HK-2 (cell line): ENCODE measurements at regions not wholly inside any gene's neighbourhood (a gene's known extent, or its start where the extent isn't known, plus 50 kb on each side); places are given as distances from the start of the nearest gene placed in this dataset.
"Not testable (repeated sequence)": the region's sequence is repeated elsewhere in the genome, so short reads cannot be mapped to it uniquely, and the experiment has no call there.

Experiments
- DNase-seq: peaks from one replicate; pipeline ENCODE4 v3.0.0-alpha.2; 2018; ENCODE audit not compliant: unreplicated experiment

GRCh38 chr5:10126900-10127299, 122.8 kb downstream of the ATPSCKMT start:
- DNase-seq = no peak

GRCh38 chr5:10125116-10125515, 124.6 kb downstream of the ATPSCKMT start:
- no peak for DNase-seq

DNA sequence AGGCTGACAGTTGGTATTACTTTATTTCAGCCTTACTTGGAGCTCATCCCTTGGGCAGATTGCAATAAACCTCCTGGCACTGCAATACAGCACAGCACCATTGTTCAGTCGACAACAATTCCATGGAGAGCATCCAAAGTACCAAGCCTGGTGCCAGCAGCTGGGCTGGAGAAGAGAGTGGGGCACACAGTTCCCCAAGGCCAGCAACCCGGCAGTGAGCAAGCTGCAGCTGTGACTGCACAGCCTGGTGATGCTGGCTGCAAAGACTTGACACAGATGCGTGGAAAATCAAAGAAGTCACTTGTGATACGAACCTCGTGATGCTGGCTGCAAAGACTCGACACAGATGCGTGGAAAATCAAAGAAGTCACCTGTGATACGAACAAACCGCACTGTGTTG, 125.4 kb downstream of the ATPSCKMT start:
- DNase-seq = no peak

GRCh38 chr5:10123254-10123989, 126.3 kb downstream of the ATPSCKMT start:
- DNase-seq = no peak

DNA sequence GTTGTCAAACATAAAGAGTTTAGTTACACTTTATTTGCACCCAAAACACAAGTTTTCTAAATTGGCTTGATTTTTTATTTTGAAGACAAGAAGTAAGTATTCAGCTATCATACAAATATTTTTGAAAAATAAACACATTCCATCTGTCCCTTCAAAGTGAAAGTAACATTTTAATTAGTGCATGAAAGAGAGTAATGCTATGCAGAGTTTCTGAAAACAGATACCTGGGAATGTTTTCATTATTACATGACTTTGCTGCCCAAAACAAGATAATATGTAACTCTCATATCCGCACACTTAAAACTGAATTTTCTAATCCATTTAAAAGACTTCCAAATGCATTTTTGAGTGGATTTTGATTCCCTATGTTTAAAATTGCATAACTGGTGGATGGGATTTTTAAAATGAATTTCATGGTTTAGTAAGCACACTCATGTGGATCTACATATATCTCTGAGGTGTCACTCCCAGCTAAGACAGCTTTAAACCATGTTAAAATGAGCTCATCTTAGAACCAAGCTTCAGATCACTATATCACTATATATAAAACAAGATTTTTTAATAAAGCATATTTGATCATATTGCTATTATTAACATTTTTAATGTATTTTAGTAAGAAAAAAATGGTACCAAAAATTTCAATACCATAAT, 127.5 kb downstream of the ATPSCKMT start:
- no peak for DNase-seq

DNA sequence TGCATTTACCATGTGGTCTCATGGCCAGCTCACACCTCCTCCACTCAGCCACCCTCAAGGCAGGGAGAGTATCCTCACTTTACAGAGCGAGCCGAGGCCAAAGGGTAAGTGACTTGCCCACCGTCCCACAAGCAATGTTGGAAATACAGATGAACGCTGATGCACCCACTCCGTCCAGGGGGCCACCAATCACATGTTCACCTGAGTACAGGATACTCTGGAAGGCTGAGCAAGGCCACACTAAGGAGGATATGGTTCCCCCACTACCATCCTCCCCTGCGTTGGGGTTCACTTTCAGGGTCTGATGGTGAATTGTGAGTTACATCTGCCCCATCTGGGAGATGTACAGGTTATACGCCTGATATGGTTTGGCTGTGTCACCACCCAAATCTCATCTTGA, 128.8 kb downstream of the ATPSCKMT start:
- DNase-seq = no peak

- DNase-seq = no peak
Observed at GRCh38 chr5:10118150-10118549, 131.5 kb downstream of the ATPSCKMT start.

DNA sequence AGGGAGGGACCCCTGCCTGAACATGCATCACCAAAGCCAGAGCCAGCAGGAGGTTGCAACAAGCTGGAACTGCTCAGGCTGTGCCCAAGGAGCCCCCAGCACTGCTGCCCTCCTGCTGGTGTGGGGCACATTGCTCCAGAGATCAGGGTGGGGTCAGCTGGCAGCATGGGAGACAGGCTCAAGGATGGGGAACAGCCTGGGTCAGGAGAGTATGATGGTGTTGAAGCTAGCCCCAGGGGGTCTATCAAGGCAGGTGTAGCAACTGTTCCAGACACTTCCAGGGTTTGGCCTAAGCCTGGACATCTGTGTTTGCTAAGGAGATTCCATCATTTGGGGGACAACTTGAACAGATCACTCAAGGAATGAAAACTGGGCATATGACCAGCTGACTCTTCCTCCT, 133.1 kb downstream of the ATPSCKMT start:
- DNase-seq = no peak

GRCh38 chr5:10115669-10116068, 134.0 kb downstream of the ATPSCKMT start:
- DNase-seq = no peak

- DNase-seq = peak; percentile 16
Observed at GRCh38 chr5:10111571-10111970, 138.1 kb downstream of the ATPSCKMT start.

DNA sequence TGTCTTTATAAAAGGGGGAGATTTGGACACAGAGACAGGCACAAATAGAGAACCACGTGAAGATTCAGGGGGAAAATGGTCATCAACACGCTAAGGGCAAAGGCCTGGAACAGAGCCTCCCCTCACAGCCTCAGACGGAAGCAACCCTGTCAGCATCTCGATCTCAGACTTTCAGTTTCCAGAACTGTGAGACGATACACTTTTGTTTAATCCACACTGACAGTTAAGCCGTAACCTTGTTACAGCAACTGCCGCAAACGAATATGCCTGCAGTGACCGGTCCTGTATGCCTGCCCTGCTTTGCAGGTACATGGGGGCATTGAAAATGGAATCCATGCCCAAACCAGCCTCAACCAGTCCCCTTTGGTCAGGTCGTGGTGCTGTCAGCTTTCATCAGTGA, 139.5 kb downstream of the ATPSCKMT start:
- DNase-seq = no peak

- DNase-seq = no peak
Observed at GRCh38 chr5:10109299-10109698, 140.4 kb downstream of the ATPSCKMT start.

DNA sequence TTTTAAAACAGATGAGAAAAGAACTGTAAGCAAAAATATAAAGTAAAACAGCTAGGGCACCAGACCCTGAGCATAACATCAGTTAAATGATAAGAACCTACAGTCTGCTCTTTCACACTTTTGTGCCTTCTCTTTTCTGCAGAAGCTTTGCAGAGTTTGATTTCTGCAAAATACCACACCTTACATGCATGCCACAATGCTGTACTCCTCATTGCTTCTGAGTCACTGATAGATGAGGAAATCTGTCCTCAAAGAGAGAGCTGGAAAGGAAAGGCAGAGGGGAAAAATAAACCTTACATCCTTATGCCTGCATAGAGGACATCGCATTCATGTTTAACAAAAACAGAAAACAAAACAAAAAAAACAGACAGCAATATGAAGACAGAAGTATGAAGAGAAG, 142.9 kb downstream of the ATPSCKMT start:
- DNase-seq = no peak

GRCh38 chr5:10106285-10106684, 143.4 kb downstream of the ATPSCKMT start:
- DNase-seq = no peak

DNA sequence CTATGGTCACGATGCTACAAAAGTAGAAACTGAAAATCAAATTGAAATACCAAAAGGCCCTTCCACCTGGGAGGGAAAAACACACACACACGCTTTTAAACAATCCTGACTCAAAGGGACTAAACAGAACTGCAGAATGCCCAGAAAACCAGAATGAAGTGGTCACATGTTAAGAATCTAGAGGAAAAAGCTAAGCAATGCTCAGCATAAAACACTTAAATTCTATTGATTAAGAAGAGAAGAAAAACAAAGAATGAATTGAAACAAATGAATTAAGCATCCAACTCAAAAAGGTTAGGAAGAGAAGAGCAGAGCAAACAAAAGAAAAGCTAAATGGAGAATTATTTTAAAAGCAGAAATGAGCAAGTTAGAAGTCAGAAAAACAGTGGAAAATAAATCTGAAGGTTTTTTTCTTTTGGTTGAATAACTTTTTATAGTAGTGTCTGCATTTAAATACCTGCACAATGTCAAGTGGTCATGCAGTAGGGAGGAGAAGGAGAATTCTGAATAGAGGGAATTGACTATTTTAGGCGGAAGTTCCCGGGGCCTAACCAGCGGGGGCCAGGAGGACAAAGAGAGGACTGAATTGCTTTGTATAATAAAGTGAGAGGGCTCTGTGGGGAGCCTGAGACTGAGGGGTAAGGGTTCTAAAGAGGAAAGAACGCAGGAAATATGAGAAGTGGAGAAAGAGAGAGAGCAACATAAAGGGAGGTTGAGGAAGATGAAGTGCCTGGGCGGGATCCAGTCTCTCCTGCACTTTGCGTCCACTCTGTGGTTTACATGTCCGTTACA, 146.8 kb downstream of the ATPSCKMT start:
- DNase-seq = no peak

GRCh38 chr5:10102235-10102634, 147.5 kb downstream of the ATPSCKMT start:
- DNase-seq = not testable (repeated sequence)

DNA sequence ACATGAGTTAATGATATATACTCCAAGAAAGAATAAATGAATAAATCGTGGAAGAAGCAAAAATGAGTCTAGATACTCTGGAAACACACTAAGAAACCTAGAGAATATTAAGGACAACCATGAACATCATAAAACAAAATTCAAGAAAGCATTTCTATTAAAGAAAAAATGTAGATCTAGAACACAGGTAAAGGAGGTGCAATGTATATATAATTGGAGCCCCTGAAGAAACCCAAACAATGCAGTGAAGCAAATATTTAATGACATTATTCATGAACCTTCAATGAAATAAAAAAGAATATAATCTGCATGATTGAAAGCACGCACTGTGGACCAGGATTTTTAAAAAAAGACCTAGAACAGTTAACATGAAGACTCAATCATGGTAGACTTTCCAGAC, 150.1 kb downstream of the ATPSCKMT start:
- DNase-seq = no peak

- no peak for DNase-seq
Observed at GRCh38 chr5:10091701-10092100, 158.0 kb downstream of the ATPSCKMT start.

GRCh38 chr5:10090074-10090473, 159.6 kb downstream of the ATPSCKMT start:
- no peak for DNase-seq

GRCh38 chr5:10085185-10085584, 164.5 kb downstream of the ATPSCKMT start:
- DNase-seq = no peak

GRCh38 chr5:10081584-10081983, 168.1 kb downstream of the ATPSCKMT start:
- DNase-seq = no peak

- DNase-seq = no peak
Observed at GRCh38 chr5:10077791-10078545, 171.7 kb downstream of the ATPSCKMT start.
